HG03571 (cell line): ENCODE measurements at regions not wholly inside any gene's neighbourhood (a gene's known extent, or its start where the extent isn't known, plus 50 kb on each side); places are given as distances from the start of the nearest gene placed in this dataset.

Experiments
- ATAC-seq: cut with Tn5 transposase; IDR thresholded peaks from one replicate; pipeline ENCODE4 v1.9.1; 2021; ENCODE audit not compliant: unreplicated experiment

DNA sequence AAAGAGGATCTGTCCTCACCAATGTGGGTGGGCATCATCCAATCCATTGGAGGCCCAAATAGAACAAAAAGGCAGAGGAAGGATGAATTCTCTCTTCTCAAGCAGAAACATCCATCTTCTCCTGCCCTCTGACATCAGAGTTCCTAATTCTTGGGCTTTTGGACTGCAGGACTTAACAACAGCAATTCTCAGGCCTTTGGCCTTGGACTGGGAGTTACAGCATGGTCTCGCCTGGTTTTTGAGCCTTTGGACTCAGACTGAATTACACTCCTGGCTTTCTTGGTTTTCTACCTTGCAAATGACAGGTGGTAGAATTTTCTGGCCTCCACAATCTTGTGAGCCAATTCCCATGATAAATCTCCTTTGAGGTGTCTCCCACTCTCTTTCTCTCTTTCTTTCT lies 60.5 kb upstream of the CD180 start:
- no peak for ATAC-seq

- no peak for ATAC-seq
These were observed 59.3 kb upstream of the CD180 start for GRCh38 chr5:67255881-67256280.

GRCh38 chr5:67253911-67254310 lies 57.3 kb upstream of the CD180 start:
- ATAC-seq = no peak

DNA sequence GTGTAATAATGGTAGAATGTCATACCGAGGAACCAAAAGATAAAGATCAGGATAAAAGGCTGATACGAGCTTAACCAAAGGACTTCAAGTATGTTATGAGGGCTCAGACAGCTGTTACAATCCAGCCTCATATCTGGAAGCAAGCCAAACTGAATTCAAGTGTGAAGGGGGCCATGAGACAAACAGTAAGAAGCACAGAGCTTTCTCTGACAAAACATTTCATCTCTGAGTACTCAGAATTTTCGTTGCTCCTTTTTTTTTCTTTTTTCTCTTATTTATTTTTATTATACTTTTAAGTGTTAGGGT lies 52.9 kb upstream of the CD180 start:
- ATAC-seq = no peak

DNA sequence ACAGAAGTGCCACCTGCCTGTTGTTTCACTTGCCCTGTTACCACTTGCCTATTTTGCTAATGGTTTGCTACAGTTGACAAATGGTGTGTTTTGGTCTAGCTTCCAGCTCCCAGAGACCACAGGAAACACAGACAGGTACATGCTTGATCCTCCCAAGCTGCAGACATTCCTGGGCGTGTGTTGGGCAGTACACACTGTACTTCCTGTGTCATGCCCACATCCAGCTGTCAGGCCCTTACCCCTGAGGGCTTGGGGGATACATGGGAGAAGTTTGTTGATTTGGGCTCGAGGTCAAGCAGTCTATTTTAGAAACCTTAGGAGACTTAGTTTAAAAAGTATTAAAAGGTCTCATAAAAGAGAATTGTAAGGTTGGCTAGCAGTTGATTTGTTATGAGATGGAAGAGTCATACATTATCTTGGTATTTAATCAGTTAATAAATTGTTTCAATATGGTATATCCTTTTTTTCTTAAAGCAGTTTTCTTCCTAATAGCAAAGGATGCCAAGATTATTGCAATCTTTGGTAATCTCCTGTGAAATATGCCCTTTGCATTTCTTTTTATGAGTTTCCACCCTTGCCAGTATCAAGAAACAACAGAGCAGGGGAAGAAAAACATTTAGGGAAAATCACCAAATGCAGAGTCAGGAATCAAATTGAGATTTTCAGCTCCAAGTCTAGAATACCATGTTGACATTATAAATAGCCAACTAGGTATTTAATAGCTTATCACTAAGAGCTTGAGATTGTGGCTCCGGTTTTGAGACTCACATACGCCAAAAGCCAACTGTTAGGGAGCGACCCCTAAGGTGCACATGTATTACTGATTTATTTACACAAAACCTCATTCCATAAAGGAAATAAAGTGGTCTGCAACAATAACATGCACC lies 52.3 kb upstream of the CD180 start:
- ATAC-seq = no peak

- ATAC-seq = no peak
These were observed 50.1 kb upstream of the CD180 start for GRCh38 chr5:67246546-67247268.
